SK-N-SH (cell line): ENCODE measurements at regions not wholly inside any gene's neighbourhood (a gene's known extent, or its start where the extent isn't known, plus 50 kb on each side); places are given as distances from the start of the nearest gene placed in this dataset.

Experiments
- CTCF ChIA-PET: fragments of 300-600, 350-600 bp; formaldehyde crosslinking; extraction: SDS; loops from one replicate; lab custom pipeline; 2021; lab: Yijun Ruan, JAX
- POLR2A ChIA-PET: fragments of 350-600 bp; sonication (Branson Sonifier 250); formaldehyde crosslinking; extraction: SDS; loops from one replicate; lab custom pipeline; 2020; ENCODE audit warnings: antibody characterized with exemption, inconsistent platforms; lab: Yijun Ruan, JAX
- DNase-seq: peaks from one replicate; pipeline ENCODE4 v3.0.0; 2012
- H2AFZ ChIP-seq: fragments of 200-600 bp; sonication (generic); 2 replicates; pipeline ENCODE4 v1.8.1; 2016; ENCODE audit warnings: antibody characterized with exemption, mild to moderate bottlenecking, low read depth
- H3F3A ChIP-seq: fragments of 200-600 bp; sonication (generic); replicated peaks from 2 replicates; pipeline ENCODE3; 2016; ENCODE audit warnings: antibody characterized with exemption, mild to moderate bottlenecking; ENCODE audit not compliant: insufficient read depth
- H3K27ac ChIP-seq, 2 experiments: fragments of 200-500 bp in 1 of 2; fragments of 200-600 bp in 1 of 2; sonication (Bioruptor generic) in 1 of 2; sonication (generic), shearing (Covaris generic) in 1 of 2; 2 replicates each; pipeline versions ENCODE4 v1.5.1 to v1.6.1; 2014 to 2016; ENCODE audit warnings: low read depth in 2 of 2, inconsistent platforms in 1 of 2, low read length in 1 of 2, mild to moderate bottlenecking in 1 of 2, mixed read lengths in 1 of 2
- H3K27me3 ChIP-seq: fragments of 200-600 bp; sonication (generic), shearing (Covaris generic); 2 replicates; pipeline ENCODE4 v1.6.1; 2016; ENCODE audit warnings: mixed run types; ENCODE audit not compliant: insufficient read depth
- H3K36me3 ChIP-seq, 2 experiments: fragments of 200-500 bp in 1 of 2; fragments of 200-600 bp in 1 of 2; sonication (Bioruptor generic) in 1 of 2; sonication (generic) in 1 of 2; replicated peaks in 1 of 2; 2 replicates each; pipeline versions ENCODE3 to v1.5.1; 2014 to 2016; ENCODE audit warnings: low read length in 1 of 2, mild to moderate bottlenecking in 1 of 2; ENCODE audit not compliant: insufficient read depth in 2 of 2, control insufficient read depth in 1 of 2
- H3K4me1 ChIP-seq, 2 experiments: fragments of 200-500 bp in 1 of 2; fragments of 200-600 bp in 1 of 2; sonication (Bioruptor generic) in 1 of 2; sonication (generic), shearing (Covaris generic) in 1 of 2; 2 replicates each; pipeline versions ENCODE4 v1.5.1 to v1.6.1; 2014 to 2016; ENCODE audit warnings: low read depth in 1 of 2, low read length in 1 of 2, mixed run types in 1 of 2; ENCODE audit not compliant: insufficient read depth in 2 of 2, control insufficient read depth in 1 of 2
- H3K4me2 ChIP-seq: fragments of 200-600 bp; sonication (generic), shearing (Covaris generic); 2 replicates; pipeline ENCODE4 v1.6.1; 2017; ENCODE audit warnings: mixed run types
- H3K4me3 ChIP-seq, 2 experiments: fragments of 200-500 bp in 1 of 2; fragments of 200-600 bp in 1 of 2; sonication (Bioruptor generic) in 1 of 2; sonication (generic), shearing (Covaris generic) in 1 of 2; 2 replicates each; pipeline versions ENCODE4 v1.5.1 to v1.8.1; 2014 to 2016; ENCODE audit warnings: low read depth in 2 of 2, inconsistent platforms in 1 of 2, low read length in 1 of 2, mild to moderate bottlenecking in 1 of 2, mixed read lengths in 1 of 2, moderate library complexity in 1 of 2
- H3K79me2 ChIP-seq: fragments of 200-600 bp; sonication (generic); 2 replicates; pipeline ENCODE4 v1.8.1; 2017; ENCODE audit warnings: mild to moderate bottlenecking; ENCODE audit not compliant: insufficient read depth
- H3K9ac ChIP-seq: fragments of 200-600 bp; sonication (generic); 2 replicates; pipeline ENCODE4 v1.6.1; 2017; ENCODE audit warnings: mixed run types
- H3K9me2 ChIP-seq: fragments of 200-600 bp; sonication (generic); 2 replicates; pipeline ENCODE4 v1.6.1; 2017; ENCODE audit warnings: mixed run types
- H3K9me3 ChIP-seq: fragments of 200-600 bp; sonication (generic); 2 replicates; pipeline ENCODE4 v1.6.1; 2017; ENCODE audit warnings: mixed run types, mild to moderate bottlenecking, moderate library complexity
- H4K20me1 ChIP-seq: fragments of 200-600 bp; sonication (generic); 2 replicates; pipeline ENCODE4 v1.6.1; 2017; ENCODE audit warnings: mild to moderate bottlenecking, mixed run types; ENCODE audit not compliant: insufficient read depth
- CHD2 ChIP-seq: fragments of 150-350 bp; IDR thresholded peaks from 2 replicates; pipeline ENCODE4 v1.6.1; 2018; ENCODE audit warnings: low read length; ENCODE audit not compliant: partially characterized antibody
- FOSL2 ChIP-seq: IDR thresholded peaks from 2 replicates; pipeline ENCODE4 v1.4.0; 2012; ENCODE audit warnings: low read depth, mild to moderate bottlenecking, moderate library complexity, borderline replicate concordance
- GATA2 ChIP-seq: sonication (generic); formaldehyde crosslinking; IDR thresholded peaks from 2 replicates; pipeline ENCODE4 v1.5.0; 2020; ENCODE audit warnings: mild to moderate bottlenecking, missing genetic modification reagents
- IRF3 ChIP-seq: fragments of 150-350 bp; IDR thresholded peaks from 2 replicates; pipeline ENCODE4 v1.6.1; 2016; ENCODE audit warnings: mild to moderate bottlenecking, low read depth, low read length
- NFIC ChIP-seq: IDR thresholded peaks from 2 replicates; pipeline ENCODE4 v1.4.0; 2012; ENCODE audit warnings: borderline replicate concordance
- POLR2AphosphoS5 ChIP-seq: IDR thresholded peaks from 2 replicates; pipeline ENCODE4 v1.6.1; 2012; ENCODE audit warnings: low read depth, low read length
- RCOR1 ChIP-seq: fragments of 150-350 bp; IDR thresholded peaks from 2 replicates; pipeline ENCODE4 v1.6.1; 2017; ENCODE audit warnings: antibody characterized with exemption, low read length
- REST ChIP-seq: IDR thresholded peaks from 2 replicates; pipeline ENCODE4 v1.6.1; 2012; ENCODE audit warnings: mild to moderate bottlenecking, low read depth, low read length, moderate library complexity
- RFX5 ChIP-seq: IDR thresholded peaks from 2 replicates; pipeline ENCODE4 v1.6.1; 2012; ENCODE audit warnings: mild to moderate bottlenecking, improper control_type of control experiment, low read length
- TAF1 ChIP-seq: IDR thresholded peaks from 2 replicates; pipeline ENCODE4 v1.6.1; 2012; ENCODE audit warnings: low read depth, mild to moderate bottlenecking, low read length, moderate library complexity, borderline replicate concordance
- YY1 ChIP-seq: IDR thresholded peaks from 2 replicates; pipeline ENCODE4 v1.4.0; 2012; ENCODE audit warnings: low read depth, mild to moderate bottlenecking
- WGBS: methylation state at CpG from one replicate; pipeline ENCODE4 v1.1.6; 2017; ENCODE audit warnings: low lambda C conversion rate; 5-methylcytosine and 5-hydroxymethylcytosine counted together
- TF ChIP-seq, protein P1 (sequence below): fragments of 200-600 bp; sonication (generic); IDR thresholded peaks from 2 replicates; pipeline ENCODE4 v1.6.1; 2017; ENCODE audit warnings: antibody characterized with exemption, mild to moderate bottlenecking, moderate library complexity
- TF ChIP-seq, protein P2 (sequence below): IDR thresholded peaks from 2 replicates; pipeline ENCODE4; 2012

DNA sequence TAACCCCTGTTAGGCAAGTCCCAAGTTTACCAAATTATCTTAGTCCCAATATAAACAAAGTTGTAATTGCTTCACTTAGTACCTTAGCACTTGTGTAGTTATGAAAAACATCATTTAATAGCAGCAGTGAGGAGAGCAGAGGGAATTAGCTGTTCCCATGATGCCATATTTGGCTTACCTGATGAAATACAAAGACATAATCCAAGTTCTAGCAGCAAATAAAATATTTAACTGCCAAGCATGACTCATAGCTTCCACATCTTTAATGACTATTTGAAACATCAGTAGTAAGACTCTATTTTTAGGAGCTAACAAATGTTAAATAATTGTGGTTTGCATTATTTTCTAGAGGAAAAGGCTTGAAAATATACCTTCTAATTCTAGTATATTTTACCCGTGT, 94.0 kb upstream of the MCHR2 start:
- Histone ChIP-seq H4K20me1 (no peaks in the 10 kb centered on the region), H2AFZ (no peak overlapping the region), H3K79me2 (no peaks in the 10 kb centered on the region), H3K27ac (no peak overlapping the region), H3K4me3 (no peak overlapping the region), H3K9me3 (no peaks in the 10 kb centered on the region), H3K36me3 (no peaks in the 10 kb centered on the region), H3K4me1 (no peaks in the 10 kb centered on the region), H3F3A (peaks cover 3% of the 10 kb centered on the region), H3K27me3 (peaks cover 10% of the 10 kb centered on the region; the same call in 1 of the 2 replicates), H3K9me2 (no peaks in the 10 kb centered on the region), H3K9ac (no peak overlapping the region), H3K4me2 (no peak overlapping the region)
- POLR2A ChIA-PET = no interaction called here
- DNase-seq = no peak
- CTCF ChIA-PET = interaction anchor here (1.0 to 1.5 kb wide), 4 partner anchors 10 to 86 kb away, joined by 4 to 5 read pairs (median 4); no protein-coding TSS in a partner anchor
- TF ChIP-seq, protein P1, sequence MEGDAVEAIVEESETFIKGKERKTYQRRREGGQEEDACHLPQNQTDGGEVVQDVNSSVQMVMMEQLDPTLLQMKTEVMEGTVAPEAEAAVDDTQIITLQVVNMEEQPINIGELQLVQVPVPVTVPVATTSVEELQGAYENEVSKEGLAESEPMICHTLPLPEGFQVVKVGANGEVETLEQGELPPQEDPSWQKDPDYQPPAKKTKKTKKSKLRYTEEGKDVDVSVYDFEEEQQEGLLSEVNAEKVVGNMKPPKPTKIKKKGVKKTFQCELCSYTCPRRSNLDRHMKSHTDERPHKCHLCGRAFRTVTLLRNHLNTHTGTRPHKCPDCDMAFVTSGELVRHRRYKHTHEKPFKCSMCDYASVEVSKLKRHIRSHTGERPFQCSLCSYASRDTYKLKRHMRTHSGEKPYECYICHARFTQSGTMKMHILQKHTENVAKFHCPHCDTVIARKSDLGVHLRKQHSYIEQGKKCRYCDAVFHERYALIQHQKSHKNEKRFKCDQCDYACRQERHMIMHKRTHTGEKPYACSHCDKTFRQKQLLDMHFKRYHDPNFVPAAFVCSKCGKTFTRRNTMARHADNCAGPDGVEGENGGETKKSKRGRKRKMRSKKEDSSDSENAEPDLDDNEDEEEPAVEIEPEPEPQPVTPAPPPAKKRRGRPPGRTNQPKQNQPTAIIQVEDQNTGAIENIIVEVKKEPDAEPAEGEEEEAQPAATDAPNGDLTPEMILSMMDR = no peak
- TF ChIP-seq RFX5 (no peak), CHD2 (no peak), YY1 (no peak), POLR2AphosphoS5 (no peak), FOSL2 (no peak), RCOR1 (no peak), GATA2 (CRISPR knock-in tag) (no peak), NFIC (no peak), REST (no peak), IRF3 (no peak), TAF1 (no peak)
- TF ChIP-seq, protein P2, sequence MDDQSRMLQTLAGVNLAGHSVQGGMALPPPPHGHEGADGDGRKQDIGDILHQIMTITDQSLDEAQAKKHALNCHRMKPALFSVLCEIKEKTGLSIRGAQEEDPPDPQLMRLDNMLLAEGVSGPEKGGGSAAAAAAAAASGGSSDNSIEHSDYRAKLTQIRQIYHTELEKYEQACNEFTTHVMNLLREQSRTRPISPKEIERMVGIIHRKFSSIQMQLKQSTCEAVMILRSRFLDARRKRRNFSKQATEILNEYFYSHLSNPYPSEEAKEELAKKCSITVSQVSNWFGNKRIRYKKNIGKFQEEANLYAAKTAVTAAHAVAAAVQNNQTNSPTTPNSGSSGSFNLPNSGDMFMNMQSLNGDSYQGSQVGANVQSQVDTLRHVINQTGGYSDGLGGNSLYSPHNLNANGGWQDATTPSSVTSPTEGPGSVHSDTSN = no peak
- WGBS = 3% methylated on average over 1 of the region's 1 CpG
